HK-2 (cell line): ENCODE measurements at regions not wholly inside any gene's neighbourhood (a gene's known extent, or its start where the extent isn't known, plus 50 kb on each side); places are given as distances from the start of the nearest gene placed in this dataset.

Experiments
- DNase-seq: peaks from one replicate; pipeline ENCODE4 v3.0.0-alpha.2; 2018; ENCODE audit not compliant: unreplicated experiment

DNA sequence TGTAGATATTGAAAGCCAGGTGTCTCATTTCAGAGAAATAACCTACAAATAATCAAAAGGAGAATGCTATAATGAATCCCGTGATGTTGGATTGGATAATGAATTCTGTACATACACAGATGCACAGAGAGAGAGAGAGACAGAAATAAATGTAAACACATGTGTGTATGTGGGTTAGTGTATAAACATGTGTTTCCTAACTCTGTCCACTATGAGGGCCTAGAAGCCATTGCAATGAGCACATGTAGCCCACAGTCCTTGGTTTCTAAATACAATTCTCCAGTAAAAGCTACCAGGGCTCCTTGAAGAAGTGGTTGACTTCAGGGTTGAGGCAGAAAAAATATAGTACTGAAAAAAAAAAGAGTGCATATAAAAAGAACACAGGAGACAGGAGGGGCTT lies 109.5 kb downstream of the INHBB start:
- DNase-seq = no peak

DNA sequence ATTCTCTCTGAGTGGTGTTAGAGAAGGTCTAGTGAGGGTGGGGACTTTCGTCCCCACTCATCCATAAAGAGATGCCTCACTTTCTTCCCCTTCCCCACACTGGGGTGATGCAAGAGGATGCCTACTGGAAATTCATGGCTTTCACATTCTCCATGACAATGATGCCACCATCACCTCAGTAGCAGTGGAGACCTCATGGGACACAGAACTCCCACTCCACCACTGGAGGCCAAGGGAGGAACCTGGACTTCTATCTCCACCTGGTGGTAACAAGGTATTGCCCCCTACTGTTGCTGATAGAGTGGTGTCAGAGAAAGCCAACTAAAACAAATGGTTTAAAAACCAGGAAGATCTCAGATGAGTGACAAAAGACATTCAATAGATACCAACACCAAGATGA lies 110.9 kb downstream of the INHBB start:
- no peak for DNase-seq

DNA sequence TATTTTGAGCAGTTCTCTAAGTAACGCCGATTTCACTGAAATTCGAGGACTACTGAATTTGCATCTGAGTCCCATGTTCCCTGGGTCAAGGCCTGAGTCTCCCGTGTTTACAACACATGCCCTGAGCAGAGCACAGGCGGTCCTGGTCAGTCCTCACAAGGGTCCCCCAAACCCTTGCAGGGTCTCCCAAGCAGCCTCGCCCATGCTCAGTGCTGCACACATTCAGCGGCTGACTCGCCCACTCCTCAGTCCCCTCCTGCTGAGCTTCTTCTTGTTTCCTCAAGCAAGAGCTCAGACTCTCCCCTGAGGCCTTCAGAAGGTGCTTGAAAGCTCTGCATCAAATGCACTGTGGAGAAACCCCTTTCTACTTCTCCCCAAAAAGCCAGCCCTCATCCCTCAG lies 114.6 kb downstream of the INHBB start:
- no peak for DNase-seq

DNA sequence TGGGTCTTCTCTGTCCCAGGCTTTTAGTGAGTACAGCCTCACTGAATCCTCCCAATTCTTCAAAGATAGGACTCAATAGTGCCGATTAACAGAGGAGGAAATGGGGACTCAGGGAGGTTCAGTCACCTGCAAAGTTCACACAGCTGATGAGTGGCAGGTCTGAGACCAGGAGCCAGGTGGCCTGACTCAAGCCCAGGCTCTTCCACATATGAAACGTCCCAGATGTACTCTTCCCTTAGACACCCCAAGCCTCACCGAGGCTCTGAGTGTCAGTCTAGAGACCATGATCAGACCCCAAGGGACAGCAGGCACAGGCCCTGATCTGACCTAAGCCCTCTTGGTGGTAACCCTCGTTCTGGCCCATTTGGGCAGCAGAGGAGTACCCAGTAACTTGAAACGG lies 115.2 kb downstream of the INHBB start:
- DNase-seq = no peak

DNA sequence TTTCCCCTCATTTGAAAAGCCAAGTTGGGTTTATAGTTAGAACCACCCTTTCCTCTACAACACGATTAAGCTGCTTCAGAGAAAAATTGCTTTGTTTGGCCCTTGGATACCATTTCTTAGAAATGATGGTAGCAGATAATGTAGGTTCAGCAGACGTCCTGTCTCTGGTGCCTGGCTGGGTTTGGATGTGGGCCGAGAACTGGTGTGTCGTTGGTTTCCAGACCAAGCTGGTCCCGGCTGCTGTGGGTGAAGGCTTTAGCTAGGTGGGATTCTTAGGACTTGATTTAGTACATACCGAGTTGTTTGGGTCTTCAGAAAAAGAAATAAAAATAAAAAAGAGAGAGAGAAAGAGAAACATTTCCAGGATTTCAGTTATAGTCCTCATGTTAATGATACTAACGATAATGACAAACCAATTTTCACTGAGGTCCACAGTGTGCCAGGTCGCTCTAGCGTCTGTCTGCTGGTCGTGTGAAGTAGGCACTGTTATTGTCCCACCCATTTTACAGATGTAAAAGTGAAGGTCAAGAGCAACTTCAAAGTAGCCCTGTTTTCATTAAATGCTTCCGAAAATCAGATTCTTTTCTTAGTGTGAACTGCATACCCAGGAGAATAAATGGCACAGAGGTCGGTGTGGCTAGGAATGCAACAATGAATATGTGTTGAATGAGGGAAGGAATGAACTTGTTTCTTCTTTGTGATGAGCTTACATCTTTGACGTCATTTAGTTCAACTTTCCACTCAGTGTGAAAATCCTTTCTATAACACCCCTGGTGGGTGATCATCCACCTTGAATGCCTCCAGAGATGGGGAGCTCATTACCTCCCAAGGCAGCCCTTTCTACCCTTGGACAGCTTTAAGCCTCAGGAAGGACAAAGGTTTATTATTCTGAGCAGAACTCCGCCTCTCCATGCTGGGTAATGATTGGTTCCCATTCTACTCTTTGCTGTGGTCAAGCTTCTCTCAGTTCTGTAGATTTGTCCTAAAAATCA lies 115.9 kb downstream of the INHBB start:
- DNase-seq = no peak

DNA sequence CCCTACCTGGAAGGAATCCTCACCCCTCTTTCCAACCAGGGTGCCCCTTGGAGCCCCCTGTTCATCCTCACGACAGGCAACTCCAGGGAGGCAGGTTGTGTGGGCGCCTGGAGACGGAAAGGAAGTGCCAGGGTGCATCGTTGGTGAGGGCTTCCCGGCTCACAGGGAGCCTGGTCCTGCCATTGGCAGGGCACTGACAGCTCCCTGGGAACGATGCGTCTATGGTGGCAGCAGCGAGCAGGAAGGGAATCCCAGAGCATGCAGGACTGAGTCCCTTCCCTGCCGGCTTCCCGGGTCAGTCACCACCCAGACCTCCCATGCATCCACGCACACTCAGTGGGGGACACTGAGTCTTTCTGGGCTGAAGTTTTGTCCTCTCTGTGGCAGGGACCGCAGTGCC lies 117.6 kb downstream of the INHBB start:
- DNase-seq = no peak

DNA sequence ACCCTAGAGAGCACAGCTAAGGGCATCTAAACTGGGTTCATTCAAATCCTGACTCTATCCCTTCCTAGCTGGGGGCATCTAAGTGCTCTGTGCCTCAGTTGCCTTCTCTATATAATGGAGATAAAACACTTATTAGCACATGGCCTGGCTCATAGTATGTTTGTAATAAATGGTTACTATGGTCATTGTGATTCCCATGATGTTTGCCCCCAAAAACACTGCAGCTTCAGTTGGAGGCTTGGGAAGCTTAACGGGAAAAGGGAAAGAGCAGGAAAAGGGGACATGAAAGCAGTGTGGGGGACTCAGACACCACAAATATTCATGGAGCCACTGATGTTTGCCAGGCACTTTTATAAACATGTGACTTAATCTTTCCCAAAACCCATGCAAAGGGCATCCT lies 118.1 kb downstream of the INHBB start:
- DNase-seq = no peak

DNA sequence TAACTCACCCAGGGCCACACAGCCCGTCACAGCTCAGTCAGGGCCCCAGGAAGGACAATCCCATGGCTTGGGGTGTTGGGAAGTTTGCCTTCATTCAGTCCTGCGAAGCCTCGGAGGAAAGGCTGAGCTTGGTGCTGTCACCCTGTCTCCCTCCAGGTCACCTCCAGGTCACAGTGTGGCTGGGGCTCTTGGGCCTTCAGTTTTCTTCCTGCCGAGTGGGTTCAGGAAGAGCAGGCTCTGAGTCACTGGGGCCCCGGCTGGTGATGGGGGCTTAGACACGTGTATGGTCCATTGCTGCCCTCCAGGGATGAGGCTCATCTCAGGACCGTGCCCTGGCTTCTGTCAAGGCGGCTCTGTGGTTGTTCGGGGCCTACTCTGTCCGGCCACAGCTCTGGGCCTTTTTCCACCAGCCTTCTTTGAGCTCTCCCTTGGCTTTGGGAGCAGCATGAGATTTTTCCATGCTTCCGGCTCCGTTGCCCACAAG lies 118.6 kb downstream of the INHBB start:
- no peak for DNase-seq

DNA sequence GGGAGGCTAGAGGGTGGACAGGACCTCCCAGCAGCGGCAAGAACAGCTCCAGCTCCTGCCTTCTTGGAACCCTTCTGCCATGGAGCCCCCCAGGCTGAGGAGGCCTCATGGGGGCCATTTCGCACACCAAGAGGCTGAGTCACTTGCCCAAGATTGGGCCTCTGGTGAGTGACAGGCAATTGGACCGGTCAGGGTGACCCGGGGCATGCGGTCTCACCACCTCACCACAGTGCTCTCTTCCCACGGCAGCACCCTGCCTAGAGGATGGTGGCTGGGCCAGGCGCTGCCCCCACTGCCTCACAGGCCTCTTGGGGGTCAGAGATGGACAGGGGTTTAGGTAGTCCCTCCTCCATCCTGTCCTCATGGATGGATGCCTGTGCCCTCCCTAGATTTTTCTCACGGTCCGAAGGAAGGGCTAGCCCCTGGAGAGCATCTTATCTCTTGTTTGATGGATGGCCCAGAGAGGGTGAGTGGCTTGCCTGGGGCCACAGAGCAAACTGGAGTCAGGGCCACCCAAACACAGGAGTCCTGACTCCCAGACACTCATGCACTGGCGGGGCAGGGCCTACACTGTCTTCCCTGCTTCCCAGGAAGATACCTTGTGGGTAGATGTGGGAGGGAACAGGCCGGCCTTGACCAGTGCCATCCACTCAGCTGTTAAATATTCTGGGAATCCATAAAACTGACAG lies 119.2 kb downstream of the INHBB start:
- DNase-seq = no peak

DNA sequence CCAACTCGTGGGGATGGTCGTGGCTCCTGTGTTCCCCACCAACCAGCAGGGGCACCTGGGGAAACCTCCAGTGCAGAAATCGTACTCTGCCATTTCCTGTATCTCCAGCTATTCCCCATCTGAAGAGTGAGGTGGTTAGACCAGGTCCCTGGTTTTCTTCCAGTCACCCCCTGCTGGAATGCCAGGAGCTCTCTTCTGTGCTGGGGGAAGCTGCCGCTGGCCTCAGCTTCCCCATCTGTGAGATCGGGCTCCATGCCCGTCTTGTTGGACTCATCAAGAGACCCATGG lies 119.7 kb downstream of the INHBB start:
- no peak for DNase-seq

DNA sequence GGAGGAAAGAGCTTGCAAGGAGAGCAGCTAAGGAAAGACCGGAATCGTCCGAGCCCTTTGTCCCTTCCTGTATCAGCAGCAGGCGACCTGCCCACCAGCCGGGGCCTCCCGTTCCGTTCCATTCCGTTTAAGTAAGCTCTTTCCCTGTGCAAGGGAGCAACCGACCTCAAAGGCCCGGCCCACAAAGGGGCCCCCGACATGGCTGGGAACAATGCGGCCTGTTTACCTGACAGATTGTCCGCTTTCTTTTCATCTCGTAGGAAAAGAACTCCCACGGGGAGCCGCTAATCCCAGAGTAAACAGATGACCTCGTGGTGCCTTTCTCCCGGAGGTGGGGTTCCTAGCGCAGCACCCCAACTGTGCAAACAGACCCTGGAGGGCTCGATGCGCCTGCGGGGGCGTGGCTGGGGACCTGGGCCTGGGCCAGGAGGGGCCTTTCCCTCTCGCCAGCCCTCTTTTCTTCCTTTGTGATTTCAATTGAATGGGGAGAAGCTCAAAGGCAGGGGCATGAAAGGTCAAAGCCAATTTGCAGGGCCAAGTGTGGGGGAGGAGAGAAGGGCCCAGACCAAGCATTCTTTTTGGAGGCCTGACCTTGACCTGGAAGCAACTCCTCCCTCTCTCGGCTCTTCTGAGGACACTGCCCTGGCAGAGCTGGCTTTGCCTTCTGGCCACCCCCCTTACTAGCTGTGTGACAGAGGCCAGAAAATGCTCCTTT lies 120.2 kb downstream of the INHBB start:
- DNase-seq = no peak

DNA sequence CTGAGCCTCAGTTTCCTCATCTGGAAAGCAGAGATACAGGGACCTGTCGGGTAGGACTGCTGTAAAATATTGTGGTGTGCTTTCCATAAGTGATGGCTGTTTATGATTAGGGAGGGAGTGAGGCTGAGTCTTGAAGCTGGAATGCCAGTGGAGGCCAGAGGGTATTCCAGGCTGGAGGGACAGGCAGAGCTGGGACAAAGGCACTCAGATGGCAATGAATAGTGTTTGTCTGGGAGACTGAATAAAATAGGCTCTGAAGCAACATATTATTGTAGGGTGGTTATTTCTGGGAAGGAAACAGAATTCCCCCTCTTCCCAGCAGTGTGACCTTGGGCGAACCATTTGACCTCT lies 120.7 kb downstream of the INHBB start:
- no peak for DNase-seq

DNA sequence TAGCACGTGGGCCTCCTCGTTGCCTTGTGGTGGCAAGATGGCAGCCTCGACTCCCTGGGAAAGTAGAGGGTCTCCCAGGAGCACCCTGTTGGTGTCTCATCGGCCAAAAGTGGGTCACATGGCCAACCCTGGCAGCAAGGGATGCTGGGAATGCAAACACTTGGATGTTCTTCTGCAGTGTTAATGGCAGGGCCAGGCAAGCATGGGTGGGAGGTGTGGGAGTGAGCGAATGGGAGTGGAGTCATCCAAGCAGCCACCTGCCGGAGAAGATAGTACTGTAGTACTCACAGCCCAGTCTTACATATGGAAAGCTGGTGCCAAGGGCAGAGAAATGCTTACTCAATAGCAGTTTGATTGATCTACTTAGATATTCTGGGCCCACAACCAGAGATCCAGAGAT lies 122.2 kb downstream of the INHBB start:
- DNase-seq = no peak

DNA sequence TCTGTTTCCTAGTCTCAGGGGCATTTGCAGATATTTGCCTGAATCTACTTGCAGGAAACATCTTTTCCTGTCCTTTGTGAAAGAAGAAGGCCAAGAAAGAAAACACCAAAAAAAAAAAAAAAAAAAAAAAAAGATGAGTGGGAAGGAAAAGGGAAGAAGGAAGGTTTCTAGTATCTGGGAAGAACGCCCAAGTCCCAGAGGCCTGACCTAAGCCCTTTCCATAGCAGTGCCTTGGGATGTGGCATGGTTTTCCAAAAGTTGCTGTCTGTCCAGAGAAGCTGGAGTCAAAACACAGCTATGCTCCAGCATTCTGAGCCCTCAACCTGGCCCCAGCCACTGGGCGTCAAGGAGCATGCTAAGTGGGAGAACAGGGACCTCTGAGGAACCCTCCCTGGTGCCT lies 123.5 kb downstream of the INHBB start:
- no peak for DNase-seq

DNA sequence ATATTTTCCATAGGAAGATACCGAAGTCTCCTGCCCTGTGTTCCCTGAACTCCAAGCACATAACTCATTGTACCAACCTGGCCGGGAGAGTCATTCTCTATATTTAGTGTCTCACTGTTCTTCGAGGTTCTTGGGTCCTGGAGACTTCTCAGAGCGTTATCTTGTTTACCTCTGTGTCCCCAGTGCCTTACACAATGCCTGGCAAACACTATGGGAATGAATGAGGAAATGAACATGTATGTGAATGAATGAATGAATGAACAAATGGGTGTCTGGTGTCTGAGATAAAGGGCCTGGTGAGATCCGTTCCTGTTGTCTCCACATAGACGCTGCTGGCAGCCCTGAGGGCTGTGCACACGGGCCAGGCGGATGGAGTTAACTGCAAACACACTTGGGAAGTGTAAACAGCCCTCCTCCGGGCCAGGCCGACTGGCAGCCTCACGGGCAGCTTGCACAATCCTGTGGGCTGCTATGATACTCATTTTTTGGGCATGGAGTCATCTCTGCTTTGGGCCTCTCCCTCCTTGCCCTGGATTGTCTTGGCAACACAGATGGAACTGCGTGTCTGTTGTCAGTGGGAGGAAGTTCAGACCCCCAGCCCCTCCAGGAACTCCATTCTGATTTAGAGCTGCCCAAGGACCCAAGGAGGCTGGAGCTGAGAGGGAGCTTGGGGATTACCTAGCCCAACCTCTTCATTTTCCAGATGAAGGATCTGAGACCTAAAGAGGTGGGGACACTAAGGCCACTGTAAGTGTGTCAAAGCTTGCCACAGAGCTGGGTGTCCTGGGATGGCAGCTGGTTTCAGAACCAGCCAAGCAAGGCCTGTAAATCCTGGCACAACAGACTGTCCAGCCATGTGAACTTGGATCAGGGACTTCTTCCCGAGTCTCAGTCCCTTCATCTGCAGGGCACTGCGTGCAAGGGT lies 124.4 kb downstream of the INHBB start:
- DNase-seq = no peak

DNA sequence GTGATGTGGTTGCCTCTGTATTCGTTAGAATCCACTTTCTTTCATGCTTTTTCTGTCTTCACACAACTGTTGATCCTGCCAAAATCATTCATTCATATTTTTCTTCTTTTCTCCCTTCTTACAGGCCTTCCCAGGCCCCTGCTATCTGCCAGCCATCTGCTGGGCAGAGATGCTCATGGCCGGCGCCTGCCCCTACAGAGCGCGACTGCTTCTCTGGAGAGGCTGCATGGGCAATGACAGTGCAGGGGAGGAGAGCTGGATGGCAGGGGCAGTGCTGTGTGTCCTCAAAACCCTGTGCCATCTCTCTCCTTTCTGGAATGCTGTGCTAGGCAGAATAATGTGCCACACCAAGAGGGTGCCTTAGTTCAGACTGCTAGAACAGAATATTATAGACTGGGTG lies 125.2 kb downstream of the INHBB start:
- DNase-seq = no peak

DNA sequence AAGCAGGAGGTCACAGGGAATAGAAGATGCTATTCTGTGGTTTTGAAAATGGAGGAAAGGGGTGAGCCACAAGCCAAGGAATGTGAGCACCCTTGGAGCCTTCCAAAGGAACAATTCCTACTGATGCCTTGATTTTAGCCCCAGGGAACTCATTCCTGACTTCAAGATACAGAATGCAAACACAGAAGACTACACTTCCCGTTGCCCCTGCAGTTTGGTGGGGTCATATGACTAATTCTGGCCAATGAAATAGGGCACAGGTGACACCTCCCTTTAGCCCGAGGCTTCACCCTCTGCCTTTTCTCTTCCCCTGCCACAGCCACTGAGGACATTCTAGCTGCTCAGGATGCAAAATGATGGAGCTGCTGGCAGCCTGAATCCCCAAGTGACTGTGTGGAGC lies 126.1 kb downstream of the INHBB start:
- DNase-seq = no peak

DNA sequence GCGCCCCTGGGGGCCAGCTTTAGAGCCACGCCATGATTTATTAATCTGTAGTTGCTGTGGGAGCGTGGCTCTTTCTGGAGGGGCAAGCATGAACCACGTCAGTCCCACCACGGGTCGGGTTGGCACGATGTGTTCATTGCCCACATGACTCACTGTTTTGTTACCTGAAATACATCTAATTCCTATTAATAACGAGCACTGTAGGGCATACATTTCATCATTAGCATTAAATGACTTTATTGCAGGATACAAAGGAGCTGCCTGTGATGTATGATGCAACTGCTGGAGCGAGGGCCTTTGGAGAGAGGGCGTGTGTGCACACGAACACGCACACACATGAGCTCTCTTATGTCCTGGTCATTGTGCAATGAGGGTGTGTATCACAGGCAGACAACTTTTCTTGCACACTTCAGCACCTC lies 127.0 kb downstream of the INHBB start:
- no peak for DNase-seq

DNA sequence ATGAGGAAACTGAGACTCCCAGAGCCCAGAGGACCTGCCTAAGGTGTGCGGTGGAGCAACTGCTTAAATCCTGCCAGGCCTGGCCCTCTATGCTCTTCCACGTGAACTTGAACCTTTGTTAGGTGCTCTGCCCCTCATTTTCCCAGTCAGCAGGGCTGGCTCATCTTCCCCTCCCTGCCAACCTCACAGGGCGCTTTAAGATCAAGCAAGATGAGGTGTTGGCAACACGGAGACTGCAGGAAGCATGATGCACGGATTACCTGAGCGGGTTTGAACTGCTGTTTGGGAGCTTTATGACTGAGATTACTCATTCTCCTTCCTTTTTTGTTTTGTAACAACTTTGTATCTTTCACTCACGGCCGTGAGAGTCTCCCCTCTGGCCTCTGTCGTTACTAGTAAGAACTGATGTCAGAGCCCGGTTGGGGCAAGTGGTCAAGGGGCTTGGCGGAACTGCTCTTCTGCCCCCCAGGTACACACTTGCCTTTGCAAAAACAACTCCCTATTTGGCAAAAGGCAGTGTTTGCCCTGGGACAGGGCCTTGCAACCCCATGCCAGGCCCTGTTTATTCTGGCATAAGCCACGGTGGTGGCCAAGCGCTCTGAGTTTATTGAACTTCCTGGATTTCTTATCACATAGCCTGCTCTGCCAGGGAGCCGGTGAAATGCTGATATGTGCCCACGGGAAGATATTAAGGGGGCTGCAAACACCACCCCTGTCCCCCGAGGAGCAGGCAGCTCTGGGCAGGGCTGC lies 127.8 kb downstream of the INHBB start:
- DNase-seq = no peak

DNA sequence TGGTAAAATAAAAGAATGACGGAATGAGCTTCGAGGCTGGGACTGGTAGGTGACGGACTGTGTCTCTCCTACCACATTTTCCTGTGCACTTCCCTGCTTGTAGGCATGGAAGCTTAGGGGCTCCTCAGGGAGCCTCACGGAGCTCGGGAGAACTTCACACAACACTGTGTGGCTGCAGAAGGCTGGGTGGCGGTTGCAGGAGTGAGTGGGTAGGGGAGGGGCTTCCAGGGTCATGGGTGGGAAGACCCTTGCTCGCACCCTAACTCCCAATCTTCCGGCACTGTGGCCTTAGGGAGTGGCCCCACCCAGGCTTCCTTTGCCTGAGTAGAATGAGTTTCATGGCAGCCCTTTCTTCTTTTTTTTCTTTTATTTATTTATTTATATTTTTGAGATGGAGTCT lies 128.6 kb downstream of the INHBB start:
- no peak for DNase-seq

DNA sequence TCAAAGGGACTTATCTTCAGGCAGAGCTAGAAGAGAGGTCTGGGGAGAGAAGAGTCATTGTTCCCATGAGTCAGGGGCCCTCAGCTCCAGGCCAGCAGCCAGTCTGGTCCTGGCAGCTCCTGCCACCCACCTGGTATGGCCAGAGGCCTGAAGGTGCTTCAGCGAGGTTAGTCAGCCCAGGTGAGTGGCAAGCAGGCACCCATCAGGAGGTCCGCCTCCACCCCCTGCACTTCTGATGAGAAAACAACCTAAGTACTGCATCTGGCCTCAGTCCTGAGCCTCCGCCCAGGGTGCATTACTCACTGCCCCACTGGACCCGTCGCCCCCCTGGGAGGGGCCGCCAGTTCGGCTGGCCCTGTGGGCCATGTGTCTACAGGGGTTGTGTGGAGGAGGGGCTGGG lies 130.2 kb downstream of the INHBB start:
- DNase-seq = no peak
